Loucy (cell line): ENCODE measurements at regions not wholly inside any gene's neighbourhood (a gene's known extent, or its start where the extent isn't known, plus 50 kb on each side); places are given as distances from the start of the nearest gene placed in this dataset.

Experiments used
- H2AFZ ChIP-seq: fragments of 200-600 bp; sonication (generic); 2 replicates; pipeline ENCODE4 v1.6.0; 2016; ENCODE audit warnings: antibody characterized with exemption, mild to moderate bottlenecking, low read length, moderate library complexity
- H3F3A ChIP-seq: fragments of 200-600 bp; 2 replicates; pipeline ENCODE4 v1.6.0; 2016; ENCODE audit warnings: antibody characterized with exemption, low read depth, mild to moderate bottlenecking
- H3K27me3 ChIP-seq: fragments of 200-600 bp; sonication (generic); 2 replicates; pipeline ENCODE4 v1.6.1; 2014; ENCODE audit warnings: low read length, mild to moderate bottlenecking; ENCODE audit not compliant: insufficient read depth, poor library complexity, severe bottlenecking
- H3K36me3 ChIP-seq: fragments of 200-600 bp; sonication (generic); 2 replicates; pipeline ENCODE4 v1.6.1; 2016; ENCODE audit warnings: low read length; ENCODE audit not compliant: insufficient read depth
- H3K4me1 ChIP-seq: fragments of 200-600 bp; sonication (generic); 2 replicates; pipeline ENCODE4 v1.5.1; 2014; ENCODE audit warnings: low read length, mild to moderate bottlenecking; ENCODE audit not compliant: insufficient read depth, poor library complexity, severe bottlenecking
- H3K4me2 ChIP-seq: fragments of 200-600 bp; sonication (generic); 2 replicates; pipeline ENCODE4 v1.6.0; 2014; ENCODE audit warnings: antibody characterized with exemption, low read length, low read depth, mild to moderate bottlenecking; ENCODE audit not compliant: poor library complexity, severe bottlenecking
- H3K4me3 ChIP-seq: fragments of 200-600 bp; sonication (generic); 2 replicates; pipeline ENCODE4 v1.5.1; 2014; ENCODE audit warnings: low read length, mild to moderate bottlenecking, mixed read lengths; ENCODE audit not compliant: poor library complexity, severe bottlenecking
- H3K79me2 ChIP-seq: fragments of 200-600 bp; sonication (generic); 2 replicates; pipeline ENCODE4 v1.6.1; 2014; ENCODE audit warnings: low read length; ENCODE audit not compliant: insufficient read depth
- H3K9ac ChIP-seq: fragments of 200-600 bp; sonication (generic); 2 replicates; pipeline ENCODE4 v1.6.0; 2014; ENCODE audit warnings: mild to moderate bottlenecking, low read depth, low read length, moderate library complexity; ENCODE audit not compliant: poor library complexity, severe bottlenecking
- H3K9me2 ChIP-seq: fragments of 200-600 bp; sonication (generic); replicated peaks from 2 replicates; pipeline ENCODE4 v1.6.1; 2016; ENCODE audit warnings: low read depth, low read length, mixed read lengths
- H3K9me3 ChIP-seq: fragments of 200-600 bp; sonication (generic); 2 replicates; pipeline ENCODE4 v1.6.1; 2014; ENCODE audit warnings: mild to moderate bottlenecking, antibody characterized with exemption, low read length, low read depth; ENCODE audit not compliant: insufficient read depth
- H4K20me1 ChIP-seq: fragments of 200-600 bp; sonication (generic); 2 replicates; pipeline ENCODE4 v1.6.0; 2014; ENCODE audit warnings: antibody characterized with exemption, low read length, mild to moderate bottlenecking; ENCODE audit not compliant: insufficient read depth, poor library complexity, severe bottlenecking
- CTCF ChIP-seq: fragments of 200-600 bp; sonication (generic); conservative IDR thresholded peaks from 2 replicates; pipeline ENCODE4 v1.5.1; 2014; ENCODE audit warnings: mild to moderate bottlenecking, antibody characterized with exemption, low read length
- EZH2phosphoT487 ChIP-seq: fragments of 200-600 bp; IDR thresholded peaks from 2 replicates; pipeline ENCODE4 v1.6.1; 2018; ENCODE audit warnings: antibody characterized with exemption, mild to moderate bottlenecking, moderate library complexity, borderline replicate concordance

GRCh38 chr15:68877626-68878025 lies 52.7 kb upstream of the SPESP1 start:
- H3K4me1 ChIP-seq, result no peaks in the 10 kb centered on the region
- no peaks in the 10 kb centered on the region for H3K9me2 ChIP-seq
- H2AFZ ChIP-seq, result no peak overlapping the region
- H3K9ac ChIP-seq, result no peak overlapping the region
- H3K9me3 ChIP-seq, result no peaks in the 10 kb centered on the region
- H3K27me3 ChIP-seq, result no peaks in the 10 kb centered on the region
- H3K79me2 ChIP-seq, result no peaks in the 10 kb centered on the region
- H3K4me3 ChIP-seq, result no peak overlapping the region
- H3F3A ChIP-seq, result no peaks in the 10 kb centered on the region
- H3K4me2 ChIP-seq, result no peak overlapping the region
- H4K20me1 ChIP-seq, result no peaks in the 10 kb centered on the region
- no peak for TF ChIP-seq CTCF
- no peak for TF ChIP-seq EZH2phosphoT487
- H3K36me3 ChIP-seq, result no peaks in the 10 kb centered on the region

- Histone ChIP-seq H3K27me3 (no peaks in the 10 kb centered on the region), H3F3A (no peaks in the 10 kb centered on the region), H3K9me3 (no peaks in the 10 kb centered on the region), H4K20me1 (no peaks in the 10 kb centered on the region), H3K9ac (no peak overlapping the region), H3K36me3 (no peaks in the 10 kb centered on the region), H3K9me2 (no peaks in the 10 kb centered on the region), H3K4me1 (no peaks in the 10 kb centered on the region), H3K4me3 (no peak overlapping the region), H2AFZ (no peak overlapping the region), H3K4me2 (no peak overlapping the region), H3K79me2 (no peaks in the 10 kb centered on the region)
- no peak for TF ChIP-seq EZH2phosphoT487
- no peak for TF ChIP-seq CTCF
Observed at GRCh38 chr15:68880382-68880781, 49.9 kb upstream of the SPESP1 start.
